Endothelial cell of umbilical vein (primary cell): ENCODE measurements at regions not wholly inside any gene's neighbourhood (a gene's known extent, or its start where the extent isn't known, plus 50 kb on each side); places are given as distances from the start of the nearest gene placed in this dataset.

Source experiments
- BruUV-seq: library from RNA; stranded (reverse); fragments of 400-500 nt; replicated peaks from 2 replicates; lab custom pipeline; 2021; lab: Mats Ljungman, UMichigan
- CTCF ChIA-PET: fragments of 300-600, 350-600 bp; sonication (Branson Sonifier 250); formaldehyde crosslinking; loops from one replicate; lab custom pipeline; 2021; ENCODE audit warnings: antibody characterized with exemption, inconsistent platforms; lab: Charles Lee
- POLR2A ChIA-PET: fragments of 300-600, 350-600 bp; sonication (Branson Sonifier 250); formaldehyde crosslinking; loops from one replicate; lab custom pipeline; 2021; ENCODE audit warnings: antibody characterized with exemption, inconsistent platforms; lab: Charles Lee
- DNase-seq: peaks from one replicate; pipeline ENCODE4 v3.0.0-alpha.2; 2011; ENCODE audit warnings: low read depth, low spot score
- FAIRE-seq: peaks from 2 replicates; lab custom pipeline; 2011; peaks lifted over from hg19 to GRCh38; lab: Jason Lieb, UNC
- H2AFZ ChIP-seq: 2 replicates; pipeline ENCODE4 v1.6.0; 2012; ENCODE audit warnings: low read depth, low read length, control low read depth, inconsistent platforms
- H3K27ac ChIP-seq: 2 replicates; pipeline ENCODE4 v1.5.1; 2011; ENCODE audit warnings: low read depth, mild to moderate bottlenecking, control low read depth, low read length, moderate library complexity; ENCODE audit not compliant: insufficient read depth
- H3K27me3 ChIP-seq, 2 experiments: 2 replicates each; pipeline versions ENCODE4 v1.6.0 to v1.6.1; 2011; ENCODE audit warnings: low read length in 2 of 2, mixed read lengths in 1 of 2; ENCODE audit not compliant: control insufficient read depth in 2 of 2, insufficient read depth in 2 of 2
- H3K36me3 ChIP-seq, 2 experiments: 2 replicates in 1 of 2; 3 replicates in 1 of 2; pipeline ENCODE4 v1.5.1; 2011; ENCODE audit warnings: low read length in 2 of 2, mild to moderate bottlenecking in 1 of 2, moderate library complexity in 1 of 2; ENCODE audit not compliant: control insufficient read depth in 2 of 2, insufficient read depth in 2 of 2; ENCODE audit errors: extremely low read depth in 1 of 2
- H3K4me1 ChIP-seq: 3 replicates; pipeline ENCODE4 v1.5.1; 2011; ENCODE audit warnings: mild to moderate bottlenecking, low read length; ENCODE audit not compliant: control insufficient read depth, insufficient read depth; ENCODE audit errors: extremely low read depth
- H3K4me2 ChIP-seq: 2 replicates; pipeline ENCODE4 v1.6.1; 2011; ENCODE audit warnings: low read length, control low read depth, mixed read lengths; ENCODE audit not compliant: insufficient read depth
- H3K4me3 ChIP-seq, 3 experiments: fragments of 200-600 bp in 1 of 3; sonication (generic), shearing (Covaris generic) in 1 of 3; replicated peaks in 1 of 3; 2 replicates each; pipeline ENCODE4 v1.5.1; 2011 to 2016; ENCODE audit warnings: control low read depth in 3 of 3, low read length in 3 of 3, mild to moderate bottlenecking in 2 of 3, inconsistent platforms in 1 of 3, low read depth in 1 of 3, moderate library complexity in 1 of 3; ENCODE audit not compliant: insufficient read depth in 1 of 3
- H3K79me2 ChIP-seq: 2 replicates; pipeline ENCODE4 v1.6.0; 2012; ENCODE audit warnings: low read length, inconsistent platforms; ENCODE audit not compliant: control insufficient read depth, insufficient read depth
- H3K9ac ChIP-seq: replicated peaks from 2 replicates; pipeline ENCODE3; 2011; ENCODE audit warnings: low read length, control low read depth; ENCODE audit not compliant: insufficient read depth; ENCODE audit errors: extremely low read depth
- H3K9me1 ChIP-seq: replicated peaks from 3 replicates; pipeline ENCODE4 v1.6.0; 2011; ENCODE audit warnings: mild to moderate bottlenecking, low read length; ENCODE audit not compliant: control insufficient read depth, insufficient read depth; ENCODE audit errors: extremely low read depth
- H3K9me3 ChIP-seq: replicated peaks from 2 replicates; pipeline ENCODE4 v1.5.1; 2012; ENCODE audit warnings: low read length, inconsistent platforms; ENCODE audit not compliant: control insufficient read depth, insufficient read depth
- H4K20me1 ChIP-seq: replicated peaks from 2 replicates; pipeline ENCODE3; 2011; ENCODE audit warnings: mild to moderate bottlenecking, low read length; ENCODE audit not compliant: control insufficient read depth, insufficient read depth; ENCODE audit errors: extremely low read depth
- EZH2 ChIP-seq: IDR thresholded peaks from 2 replicates; pipeline ENCODE4 v1.6.1; 2012; ENCODE audit warnings: borderline replicate concordance, low read depth, mild to moderate bottlenecking, moderate library complexity, low read length, inconsistent platforms; ENCODE audit not compliant: severe bottlenecking
- FOS ChIP-seq: IDR thresholded peaks from 2 replicates; pipeline ENCODE4 v1.6.1; 2011; ENCODE audit warnings: mild to moderate bottlenecking, low read length, moderate library complexity, borderline replicate concordance; ENCODE audit not compliant: insufficient read depth
- GATA2 ChIP-seq: IDR thresholded peaks from 2 replicates; pipeline ENCODE4 v1.7.0; 2011; ENCODE audit warnings: low read depth, mild to moderate bottlenecking, moderate library complexity, mixed read lengths, low read length; ENCODE audit not compliant: insufficient read length, insufficient read depth
- JUN ChIP-seq: IDR thresholded peaks from 2 replicates; pipeline ENCODE4 v1.6.1; 2011; ENCODE audit warnings: borderline replicate concordance, low read depth; ENCODE audit not compliant: insufficient read length, insufficient read depth
- MYC ChIP-seq: IDR thresholded peaks from one replicate; pipeline ENCODE4 v1.6.1; 2011; ENCODE audit warnings: mild to moderate bottlenecking, low read depth, low read length
- POLR2A ChIP-seq: IDR thresholded peaks from 2 replicates; pipeline ENCODE4 v1.6.1; 2012; ENCODE audit warnings: low read depth, mild to moderate bottlenecking, control low read depth, low read length
- POLR2AphosphoS5 ChIP-seq: IDR thresholded peaks from 2 replicates; pipeline ENCODE4 v1.6.1; 2012; ENCODE audit warnings: low read depth, mild to moderate bottlenecking, control low read depth, low read length, moderate library complexity; ENCODE audit not compliant: insufficient read depth
- dilution Hi-C: fragments of 300-500 bp; cut with MboI; formaldehyde crosslinking; loops from one replicate; pipeline ENCODE4 v1.15.0; 2019; ENCODE audit warnings: low sequenced_read_pairs; ENCODE audit not compliant: extremely low pct_ligation_motif_present
- intact Hi-C: fragments of 100-400 bp; cut with micrococcal nuclease; formaldehyde crosslinking; loops from one replicate; pipeline ENCODE4 v1.10.0; 2022
- TF ChIP-seq, protein P1 (sequence below), 2 donors: IDR thresholded peaks; 1 replicate in 1 of 2; 2 replicates in 1 of 2; pipeline ENCODE4 v1.5.1; 2011; ENCODE audit warnings: low read length in 2 of 2, mild to moderate bottlenecking in 2 of 2, moderate library complexity in 2 of 2, control low read depth in 1 of 2, inconsistent platforms in 1 of 2, low read depth in 1 of 2; ENCODE audit not compliant: insufficient read depth in 1 of 2; ENCODE audit errors: extremely low read depth in 1 of 2
- TF ChIP-seq, protein P2 (sequence below): IDR thresholded peaks from 2 replicates; pipeline ENCODE4 v1.6.1; 2011; ENCODE audit not compliant: insufficient read depth, insufficient read length

- Histone ChIP-seq H3K9me3 (no peaks in the 10 kb centered on the region), H3K9ac (no peak overlapping the region), H3K4me2 (no peak overlapping the region), H4K20me1 (no peaks in the 10 kb centered on the region), H3K36me3 (no peaks in the 10 kb centered on the region), H3K9me1 (no peaks in the 10 kb centered on the region), H3K4me3 (no peak overlapping the region), H2AFZ (peak overlapping the region; percentile 67), H3K27me3 (no peaks in the 10 kb centered on the region), H3K4me1 (peaks cover 16% of the 10 kb centered on the region), H3K27ac (no peak overlapping the region), H3K79me2 (no peaks in the 10 kb centered on the region)
- no peak for FAIRE-seq
- no peak for TF ChIP-seq MYC
- TF ChIP-seq, protein P1, sequence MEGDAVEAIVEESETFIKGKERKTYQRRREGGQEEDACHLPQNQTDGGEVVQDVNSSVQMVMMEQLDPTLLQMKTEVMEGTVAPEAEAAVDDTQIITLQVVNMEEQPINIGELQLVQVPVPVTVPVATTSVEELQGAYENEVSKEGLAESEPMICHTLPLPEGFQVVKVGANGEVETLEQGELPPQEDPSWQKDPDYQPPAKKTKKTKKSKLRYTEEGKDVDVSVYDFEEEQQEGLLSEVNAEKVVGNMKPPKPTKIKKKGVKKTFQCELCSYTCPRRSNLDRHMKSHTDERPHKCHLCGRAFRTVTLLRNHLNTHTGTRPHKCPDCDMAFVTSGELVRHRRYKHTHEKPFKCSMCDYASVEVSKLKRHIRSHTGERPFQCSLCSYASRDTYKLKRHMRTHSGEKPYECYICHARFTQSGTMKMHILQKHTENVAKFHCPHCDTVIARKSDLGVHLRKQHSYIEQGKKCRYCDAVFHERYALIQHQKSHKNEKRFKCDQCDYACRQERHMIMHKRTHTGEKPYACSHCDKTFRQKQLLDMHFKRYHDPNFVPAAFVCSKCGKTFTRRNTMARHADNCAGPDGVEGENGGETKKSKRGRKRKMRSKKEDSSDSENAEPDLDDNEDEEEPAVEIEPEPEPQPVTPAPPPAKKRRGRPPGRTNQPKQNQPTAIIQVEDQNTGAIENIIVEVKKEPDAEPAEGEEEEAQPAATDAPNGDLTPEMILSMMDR (IDR thresholded peaks at IDR 0.05; ENCODE audit: extremely low read depth in 1 of 2, insufficient read depth in 1 of 2, low read depth in 1 of 2, low read length in 2 of 2): no peak
- TF ChIP-seq EZH2: no peak
- TF ChIP-seq JUN: no peak
- TF ChIP-seq, protein P2, sequence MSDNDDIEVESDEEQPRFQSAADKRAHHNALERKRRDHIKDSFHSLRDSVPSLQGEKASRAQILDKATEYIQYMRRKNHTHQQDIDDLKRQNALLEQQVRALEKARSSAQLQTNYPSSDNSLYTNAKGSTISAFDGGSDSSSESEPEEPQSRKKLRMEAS: no peak
- no peak for TF ChIP-seq FOS
- TF ChIP-seq POLR2AphosphoS5: no peak
- TF ChIP-seq POLR2A: no peak
- no peak for TF ChIP-seq GATA2
- ChIA-PET POLR2A (interaction anchor here (0.6 kb wide), 1 partner anchor 12 kb away, joined by 3 read pairs; no protein-coding TSS in a partner anchor), CTCF (interaction anchor here (0.9 to 2.3 kb wide), 9 partner anchors 9 to 221 kb away, joined by 3 to 11 read pairs (median 3); partner anchors contain the start of gene LYSMD4)
- no TSS peak for BruUV-seq
- dilution Hi-C loops (no loop called here), intact Hi-C loops (no loop called here)
- DNase-seq: no peak
Measured at GRCh38 chr15:99511866-99512661, 53.7 kb upstream of the MEF2A start.
